NCI-H446 treated with DMSO at 0.1 percent for 48 hours (cell line): ENCODE measurements at regions not wholly inside any gene's neighbourhood (a gene's known extent, or its start where the extent isn't known, plus 50 kb on each side); places are given as distances from the start of the nearest gene placed in this dataset.
A peak's percentile ranks its signal among the peaks of the same experiment; 100 is the strongest.

Source experiments
- DNase-seq: peaks from one replicate; lab custom pipeline; 2025; lab: John Stamatoyannopoulos, UW

DNA sequence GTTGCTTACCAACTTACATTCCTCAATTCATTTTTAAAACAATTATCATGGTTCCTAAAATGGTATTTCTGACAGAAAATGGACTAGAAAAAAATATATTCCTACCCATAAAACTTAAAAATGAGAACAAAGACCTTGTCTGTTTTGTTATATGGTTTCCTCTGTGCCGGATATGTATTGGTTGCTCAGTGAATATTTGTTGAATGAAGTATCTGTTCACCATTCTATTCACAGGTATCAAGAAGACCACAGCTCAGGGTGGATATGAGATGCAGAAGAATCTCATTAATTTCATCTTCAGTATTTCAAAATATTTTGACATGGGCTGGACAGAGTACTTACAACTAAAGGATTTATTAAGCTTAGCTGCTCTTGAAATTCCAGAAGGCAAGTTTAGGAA is 58.1 kb downstream of the TUSC7 start:
- DNase-seq = no peak

DNA sequence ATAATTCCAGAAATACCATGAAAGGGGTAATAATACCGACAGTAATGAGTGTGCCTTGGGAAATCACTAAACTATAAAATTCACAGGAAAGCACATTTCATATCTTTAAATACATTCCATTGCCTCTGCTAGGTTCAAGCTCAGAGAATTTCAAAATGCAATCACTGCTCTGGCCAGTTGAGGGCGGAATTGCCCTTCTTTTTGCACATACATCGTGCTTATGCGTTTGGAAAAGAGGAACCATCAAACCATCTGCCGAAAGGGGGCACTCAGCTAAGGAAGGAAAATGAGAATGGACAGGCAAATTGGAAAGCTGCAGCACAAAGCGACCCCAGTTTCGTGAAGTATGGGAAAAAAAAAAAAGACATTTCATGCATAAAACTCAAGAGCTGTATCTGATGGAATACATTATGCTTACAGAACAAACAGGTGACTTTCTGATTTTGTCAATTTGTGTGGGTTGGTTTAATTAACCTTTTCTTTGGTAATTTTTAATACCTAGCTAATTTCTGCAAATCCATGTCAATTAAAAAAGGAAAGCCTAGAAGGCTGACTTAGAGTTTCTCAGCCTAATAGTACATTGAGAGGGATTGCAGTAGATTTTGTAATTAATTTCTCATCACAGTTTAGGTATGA is 61.4 kb downstream of the TUSC7 start:
- peak; percentile 75 for DNase-seq

DNA sequence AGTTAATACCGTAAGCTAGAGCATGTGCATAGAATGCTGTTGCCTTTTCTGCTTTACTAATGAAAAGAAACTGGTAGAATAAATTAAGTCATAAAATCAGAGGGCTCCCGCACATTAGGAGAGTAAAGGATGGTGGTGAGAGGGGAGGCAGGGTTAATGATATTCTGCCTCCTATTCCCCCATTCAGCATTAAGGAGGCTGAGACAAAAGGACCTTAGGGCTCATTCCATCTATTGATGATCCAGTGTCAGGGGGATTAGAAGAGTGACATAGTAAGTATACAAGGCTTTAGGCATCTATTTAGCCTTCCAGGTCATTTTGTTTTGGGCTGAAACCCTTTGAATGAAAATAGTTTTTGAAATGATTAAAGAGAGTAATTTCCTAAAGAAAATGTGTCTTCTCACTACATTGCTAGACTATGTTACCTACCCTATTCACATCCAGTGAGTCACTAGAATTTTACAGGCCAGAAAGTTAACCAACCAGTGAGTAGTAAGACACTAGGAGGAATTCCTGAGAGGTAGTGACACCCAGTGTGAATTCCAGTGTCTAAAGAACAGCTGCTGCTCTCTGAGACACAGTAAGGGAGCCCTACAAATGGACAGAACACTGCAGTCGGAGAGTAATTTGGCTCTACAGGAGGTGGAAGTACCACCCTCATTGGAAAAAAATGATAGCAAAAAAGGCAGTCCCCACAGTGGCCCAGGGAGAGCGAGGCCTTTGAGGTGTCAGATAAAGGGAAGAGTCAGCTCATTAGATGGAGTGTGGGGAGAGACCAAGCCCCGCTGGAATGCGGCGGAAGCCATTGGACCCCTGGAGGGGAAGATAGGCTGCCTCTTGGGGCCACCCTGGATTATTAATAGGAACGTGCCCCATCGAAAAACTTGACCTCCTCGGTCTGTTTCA is 67.6 kb downstream of the TUSC7 start:
- DNase-seq = no peak

- DNase-seq = no peak
Measured at GRCh38 chr3:116785226-116785625, 75.6 kb downstream of the TUSC7 start.

- DNase-seq = no peak
Measured at GRCh38 chr3:116802651-116803050, 93.1 kb downstream of the TUSC7 start.

DNA sequence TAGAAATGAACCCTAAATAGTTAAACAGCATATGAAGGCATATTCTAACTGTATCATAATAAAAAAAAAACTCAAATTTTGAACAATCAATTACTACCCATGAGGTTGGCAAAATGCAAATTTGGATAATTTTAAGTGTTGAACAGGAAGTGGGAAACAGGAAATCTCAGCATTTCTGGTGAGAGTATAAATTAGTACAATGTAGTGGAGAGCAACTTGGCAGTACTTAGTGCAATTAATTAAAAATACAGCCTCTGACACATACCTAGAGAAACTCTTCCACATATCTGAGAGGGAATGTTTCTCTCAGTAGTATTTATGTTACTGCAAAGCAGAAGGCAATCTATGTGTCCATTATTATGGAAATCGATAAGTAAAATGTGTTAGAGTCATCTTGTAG is 96.8 kb downstream of the TUSC7 start:
- DNase-seq = no peak

GRCh38 chr3:116808725-116809124 is 99.1 kb downstream of the TUSC7 start:
- no peak for DNase-seq

DNA sequence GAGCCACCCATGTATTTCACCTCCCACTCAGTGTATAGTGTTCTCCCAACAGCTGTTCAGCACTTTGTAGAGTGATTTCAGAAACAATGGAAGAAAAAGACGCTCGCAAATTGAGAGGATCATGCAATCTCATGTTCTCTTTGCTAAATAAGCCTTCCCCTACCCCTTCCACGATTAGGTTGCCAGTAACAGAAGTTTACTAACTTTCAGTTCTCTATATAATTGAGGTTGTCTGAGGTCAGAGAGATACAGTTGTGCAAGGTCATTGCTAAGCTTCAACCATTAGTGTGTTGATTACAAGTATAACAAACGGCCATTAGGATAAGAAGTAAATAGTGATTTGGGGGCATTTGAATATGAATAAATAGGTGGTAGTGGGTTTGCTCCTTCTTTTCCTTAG is 99.6 kb downstream of the TUSC7 start:
- no peak for DNase-seq

- DNase-seq = no peak
Measured at GRCh38 chr3:116811754-116812153, 102.2 kb downstream of the TUSC7 start.

GRCh38 chr3:116812949-116813348 is 103.4 kb downstream of the TUSC7 start:
- DNase-seq = no peak

GRCh38 chr3:116815321-116815720 is 105.7 kb downstream of the TUSC7 start:
- no peak for DNase-seq

GRCh38 chr3:116815831-116816588 is 106.4 kb downstream of the TUSC7 start:
- peak; percentile 47 for DNase-seq

DNA sequence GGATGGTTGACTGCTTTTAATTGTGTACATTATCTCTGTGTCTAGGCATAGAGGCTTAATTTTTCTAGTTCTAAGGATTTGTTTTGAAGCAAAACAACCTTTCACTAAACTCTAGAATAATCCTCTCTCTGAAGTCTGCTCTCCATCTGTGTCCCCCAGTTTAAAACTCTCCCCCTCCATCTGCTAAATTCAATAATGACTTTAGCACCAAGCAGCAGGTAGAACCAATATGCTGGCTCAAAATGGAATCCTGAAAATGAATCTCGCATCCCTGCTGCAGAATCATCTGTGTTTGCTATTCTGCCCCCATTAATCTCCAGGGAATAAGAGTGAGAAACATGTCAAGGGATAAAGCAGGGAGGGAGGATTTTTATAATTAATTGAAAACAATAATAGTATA is 111.8 kb downstream of the TUSC7 start:
- DNase-seq = no peak

- no peak for DNase-seq
Measured at GRCh38 chr3:116824208-116824607, 114.6 kb downstream of the TUSC7 start.

- DNase-seq = no peak
Measured at GRCh38 chr3:116833202-116833601, 123.6 kb downstream of the TUSC7 start.

GRCh38 chr3:116834816-116835215 is 125.2 kb downstream of the TUSC7 start:
- DNase-seq = peak; percentile 93

- DNase-seq = peak; percentile 31
Measured at GRCh38 chr3:116835658-116836057, 126.1 kb downstream of the TUSC7 start.

DNA sequence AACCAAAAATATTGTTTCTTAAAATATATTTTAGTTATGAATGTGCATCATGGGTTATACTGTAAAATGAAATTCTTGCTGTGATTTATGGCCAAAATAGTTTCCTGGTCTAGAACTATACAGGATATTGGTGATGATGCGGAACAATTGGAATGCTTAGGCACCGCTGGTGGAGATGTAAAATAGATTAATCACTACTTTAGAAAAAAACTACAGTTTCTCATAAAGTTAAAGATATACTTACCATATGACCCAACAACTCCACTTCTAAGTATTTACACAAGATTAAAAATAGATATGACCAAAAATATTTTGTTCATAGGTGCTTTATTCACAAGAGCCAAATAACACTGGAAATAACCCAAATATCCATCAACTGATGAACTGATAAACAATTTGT is 126.7 kb downstream of the TUSC7 start:
- DNase-seq = no peak

- no peak for DNase-seq
Measured at GRCh38 chr3:116837483-116837882, 127.9 kb downstream of the TUSC7 start.

GRCh38 chr3:116841003-116841735 is 131.6 kb downstream of the TUSC7 start:
- no peak for DNase-seq

DNA sequence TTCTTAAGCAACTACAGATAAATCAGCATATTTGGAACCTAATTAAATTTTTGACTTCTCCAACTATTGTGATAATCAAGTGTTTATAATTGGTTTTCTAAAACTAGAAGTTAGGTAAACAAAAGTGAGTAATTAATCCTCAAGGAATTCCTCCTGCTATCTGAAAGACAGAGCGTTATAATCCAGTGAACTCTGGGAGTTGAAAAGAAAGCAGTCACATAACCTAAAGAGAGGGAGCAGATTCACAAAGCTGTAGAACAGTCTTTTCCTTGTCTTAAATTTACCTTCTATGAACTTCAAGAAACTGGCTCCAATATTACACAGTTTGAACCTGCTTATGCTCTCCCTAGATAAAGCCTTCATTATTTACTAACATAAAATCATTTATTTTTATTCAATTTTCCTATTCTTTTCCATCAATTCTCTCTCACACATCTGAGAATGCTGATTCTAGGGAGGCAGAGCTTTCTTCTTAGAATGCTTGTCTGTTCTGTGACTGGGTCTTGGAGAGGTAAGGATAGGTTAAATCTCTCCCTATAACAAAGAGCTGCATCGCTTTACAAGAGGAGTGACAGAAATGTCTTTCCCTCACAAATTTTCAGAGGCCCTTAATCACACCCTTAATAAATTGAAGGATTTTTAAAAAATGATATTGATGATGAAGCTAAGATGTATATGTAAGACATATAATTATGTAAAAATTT is 132.8 kb downstream of the TUSC7 start:
- no peak for DNase-seq
